ENCODE measurements at regions not wholly inside any gene's neighbourhood (a gene's known extent, or its start where the extent isn't known, plus 50 kb on each side); places are given as distances from the start of the nearest gene placed in this dataset.

DNA sequence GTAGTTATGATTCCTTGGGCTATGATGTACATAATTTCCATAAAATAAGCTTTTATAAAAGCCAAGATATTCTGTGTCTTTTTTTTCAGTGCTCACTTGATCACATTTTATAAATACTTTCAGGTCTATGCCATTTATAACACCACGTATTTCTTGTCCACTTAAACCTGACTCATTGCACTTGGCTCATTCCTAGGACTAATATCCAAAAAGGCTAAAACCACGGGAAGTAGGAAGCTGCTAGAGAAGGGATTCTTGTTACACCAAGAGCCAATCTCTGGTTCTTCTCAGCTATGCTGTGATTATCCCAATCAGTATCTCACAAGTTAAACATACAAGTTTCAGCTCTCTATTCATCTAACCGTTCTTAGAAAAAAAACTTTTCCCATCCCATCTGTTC is 80.4 kb upstream of the CDH6 start:
- TF ChIP-seq CEBPB (IDR thresholded peaks at IDR 0.05) = no peak
- peak; percentile 83 for TF ChIP-seq TCF12 (IDR thresholded peaks at IDR 0.05; ENCODE audit: low read depth)
- TF ChIP-seq YY1 (IDR thresholded peaks at IDR 0.05; ENCODE audit: low read depth) = no peak
- TF ChIP-seq EGR1 (IDR thresholded peaks at IDR 0.05) = no peak
- TF ChIP-seq CREB1 (IDR thresholded peaks at IDR 0.05; ENCODE audit: low read depth) = no peak
- TF ChIP-seq RAD21 (IDR thresholded peaks at IDR 0.05; ENCODE audit: low read depth) = no peak
- no peak for TF ChIP-seq TAF1 (IDR thresholded peaks at IDR 0.05; ENCODE audit: low read depth)
- peak; percentile 93 for TF ChIP-seq EP300 (IDR thresholded peaks at IDR 0.05; ENCODE audit: borderline replicate concordance)

All from Ishikawa (cell line).